Testis (tissue), 2 donors: ENCODE measurements at regions not wholly inside any gene's neighbourhood (a gene's known extent, or its start where the extent isn't known, plus 50 kb on each side); places are given as distances from the start of the nearest gene placed in this dataset.

Source experiments
- CTCF ChIP-seq, 3 experiments: fragments of 450-650 bp in 2 of 3; fragments of 200-600 bp in 1 of 3; sonication (generic) in 1 of 3; IDR thresholded peaks; one replicate each; pipeline ENCODE4 v1.5.1; 2016 to 2019; ENCODE audit warnings: antibody characterized with exemption in 3 of 3, mild to moderate bottlenecking in 2 of 3, moderate library complexity in 1 of 3
- POLR2A ChIP-seq: fragments of 450-650 bp; IDR thresholded peaks from one replicate; pipeline ENCODE4 v1.6.1; 2017; ENCODE audit warnings: antibody characterized with exemption, mild to moderate bottlenecking, moderate library complexity

DNA sequence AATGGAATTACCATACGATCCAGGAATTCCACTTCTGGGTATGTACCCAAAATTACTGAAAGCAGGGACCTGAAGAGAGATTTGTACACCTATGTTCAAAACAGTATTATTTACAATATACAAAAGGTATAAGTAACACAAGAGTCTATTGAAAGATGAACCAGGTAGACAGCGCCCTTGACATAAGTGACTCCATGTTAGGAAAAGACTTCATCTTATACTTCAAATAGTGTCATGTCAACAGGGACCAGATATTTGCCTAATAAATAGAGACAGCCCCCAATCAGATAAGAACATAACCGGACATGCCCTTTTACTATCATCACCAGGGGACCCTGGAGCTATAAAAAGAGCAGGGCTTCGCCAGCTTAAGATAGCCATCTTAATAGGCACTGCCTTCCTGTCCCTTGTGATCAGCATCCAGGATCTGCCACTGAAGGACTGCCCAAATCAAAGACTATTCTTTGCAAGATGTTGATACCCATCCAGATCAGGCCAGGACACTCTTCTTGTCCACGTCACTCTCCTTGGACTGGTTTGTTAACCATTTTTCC, 309.0 kb upstream of the SULF2 start:
- TF ChIP-seq CTCF (IDR thresholded peaks at IDR 0.05), result no peak
- TF ChIP-seq POLR2A, result no peak
